ENCODE measurements at regions not wholly inside any gene's neighbourhood (a gene's known extent, or its start where the extent isn't known, plus 50 kb on each side); places are given as distances from the start of the nearest gene placed in this dataset.

- TF ChIP-seq, protein P1, sequence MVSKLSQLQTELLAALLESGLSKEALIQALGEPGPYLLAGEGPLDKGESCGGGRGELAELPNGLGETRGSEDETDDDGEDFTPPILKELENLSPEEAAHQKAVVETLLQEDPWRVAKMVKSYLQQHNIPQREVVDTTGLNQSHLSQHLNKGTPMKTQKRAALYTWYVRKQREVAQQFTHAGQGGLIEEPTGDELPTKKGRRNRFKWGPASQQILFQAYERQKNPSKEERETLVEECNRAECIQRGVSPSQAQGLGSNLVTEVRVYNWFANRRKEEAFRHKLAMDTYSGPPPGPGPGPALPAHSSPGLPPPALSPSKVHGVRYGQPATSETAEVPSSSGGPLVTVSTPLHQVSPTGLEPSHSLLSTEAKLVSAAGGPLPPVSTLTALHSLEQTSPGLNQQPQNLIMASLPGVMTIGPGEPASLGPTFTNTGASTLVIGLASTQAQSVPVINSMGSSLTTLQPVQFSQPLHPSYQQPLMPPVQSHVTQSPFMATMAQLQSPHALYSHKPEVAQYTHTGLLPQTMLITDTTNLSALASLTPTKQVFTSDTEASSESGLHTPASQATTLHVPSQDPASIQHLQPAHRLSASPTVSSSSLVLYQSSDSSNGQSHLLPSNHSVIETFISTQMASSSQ (IDR thresholded peaks at IDR 0.05; ENCODE audit: low read depth) = no peak
- TF ChIP-seq, protein P1 (CRISPR knock-in tag; IDR thresholded peaks at IDR 0.05; ENCODE audit: borderline replicate concordance) = no peak
- TF ChIP-seq ARID4A (CRISPR knock-in tag; IDR thresholded peaks at IDR 0.05; ENCODE audit: borderline replicate concordance) = no peak
These were observed 126.4 kb upstream of the MAFB start (continued) for GRCh38 chr20:40815156-40816038.
